ENCODE measurements at regions not wholly inside any gene's neighbourhood (a gene's known extent, or its start where the extent isn't known, plus 50 kb on each side); places are given as distances from the start of the nearest gene placed in this dataset.

GRCh38 chr1:244963231-244963826, 99.0 kb upstream of the HNRNPU start (continued):
- TF ChIP-seq ZNF3 (CRISPR knock-in tag; IDR thresholded peaks at IDR 0.05) (no peak), RBM25 (IDR thresholded peaks at IDR 0.05; ENCODE audit: low read depth, low read length, severe bottlenecking) (peak; percentile 95), PHTF2 (CRISPR knock-in tag; IDR thresholded peaks at IDR 0.05) (no peak), HSF4 (CRISPR knock-in tag; IDR thresholded peaks at IDR 0.05; ENCODE audit: borderline replicate concordance) (no peak), TCF15 (CRISPR knock-in tag; IDR thresholded peaks at IDR 0.05) (no peak), EWSR1 (IDR thresholded peaks at IDR 0.05; ENCODE audit: borderline replicate concordance, low read depth, partially characterized antibody) (no peak), TFE3 (CRISPR knock-in tag; IDR thresholded peaks at IDR 0.05) (no peak), JUN (IDR thresholded peaks at IDR 0.05; ENCODE audit: borderline replicate concordance, low read depth, low read length) (peak; percentile 92), JUN (CRISPR knock-in tag; IDR thresholded peaks at IDR 0.05; ENCODE audit: borderline replicate concordance) (0 out of 2 replicates have a peak, but pooled peaks have one; percentile 71), MAFF (IDR thresholded peaks at IDR 0.05; ENCODE audit: low read length) (no peak), CLOCK (CRISPR knock-in tag; IDR thresholded peaks at IDR 0.05; ENCODE audit: borderline replicate concordance) (no peak), ZNF589 (CRISPR knock-in tag; IDR thresholded peaks at IDR 0.05; ENCODE audit: low read depth) (no peak), BMI1 (IDR thresholded peaks at IDR 0.05; ENCODE audit: low read length) (no peak), IFI16 (CRISPR knock-in tag; IDR thresholded peaks at IDR 0.05) (no peak), ZNF561 (CRISPR knock-in tag; conservative IDR thresholded peaks at IDR 0.05) (no peak), POLR3A (IDR thresholded peaks at IDR 0.05; ENCODE audit: borderline replicate concordance, extremely low read depth, insufficient read depth, insufficient read length) (no peak), ELK3 (CRISPR knock-in tag; IDR thresholded peaks at IDR 0.05) (no peak), RAD51 (IDR thresholded peaks at IDR 0.05; ENCODE audit: borderline replicate concordance, low read depth) (no peak), ZBTB12 (CRISPR knock-in tag; IDR thresholded peaks at IDR 0.05) (no peak), TBP (optimal IDR thresholded peaks at IDR 0.05; ENCODE audit: low read depth, low read length) (no peak), KLF1 (tag; IDR thresholded peaks at IDR 0.05) (no peak), DNMT1 (IDR thresholded peaks at IDR 0.05) (no peak), KDM2B (CRISPR knock-in tag; IDR thresholded peaks at IDR 0.05) (no peak)

Data from K562 (cell line).